ENCODE measurements at regions not wholly inside any gene's neighbourhood (a gene's known extent, or its start where the extent isn't known, plus 50 kb on each side); places are given as distances from the start of the nearest gene placed in this dataset.

DNA sequence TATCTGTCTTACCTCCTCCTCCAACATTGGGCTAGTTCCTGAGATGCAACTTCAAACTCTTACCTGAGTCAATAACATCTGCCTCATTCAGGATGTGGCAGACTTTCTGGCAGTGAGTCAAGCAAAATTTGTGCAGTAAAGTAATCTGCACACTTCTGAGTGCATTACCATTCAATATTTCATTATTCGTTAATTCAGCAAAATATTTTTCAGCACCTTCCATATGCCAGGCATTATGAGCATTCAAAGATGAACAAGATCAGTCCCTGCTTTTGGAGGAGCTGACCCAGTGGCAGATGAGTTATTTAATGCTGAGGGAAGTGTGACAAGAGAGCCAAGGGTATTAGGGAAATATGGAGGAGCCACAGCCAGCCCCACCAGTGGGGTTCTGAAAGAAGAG is 339.7 kb downstream of the LNPK start:
- no peak for TF ChIP-seq ZNF384 (IDR thresholded peaks at IDR 0.05)
- no peak for TF ChIP-seq SP1 (IDR thresholded peaks at IDR 0.05)
- no peak for TF ChIP-seq HDGF (IDR thresholded peaks at IDR 0.05; ENCODE audit: borderline replicate concordance)
- TF ChIP-seq BHLHE40 (IDR thresholded peaks at IDR 0.05; ENCODE audit: borderline replicate concordance): no peak
- no peak for TF ChIP-seq LEF1 (IDR thresholded peaks at IDR 0.05; ENCODE audit: borderline replicate concordance)
- TF ChIP-seq FOXK2 (IDR thresholded peaks at IDR 0.05): no peak
- TF ChIP-seq CTBP1 (IDR thresholded peaks at IDR 0.05; ENCODE audit: borderline replicate concordance): no peak
- TF ChIP-seq ARNT (IDR thresholded peaks at IDR 0.05): no peak
- no peak for TF ChIP-seq PKNOX1 (IDR thresholded peaks at IDR 0.05)
- no peak for TF ChIP-seq ELF4 (IDR thresholded peaks at IDR 0.05)
